DMS53 treated with DMSO at 0.1 percent for 48 hours (cell line): ENCODE measurements at regions not wholly inside any gene's neighbourhood (a gene's known extent, or its start where the extent isn't known, plus 50 kb on each side); places are given as distances from the start of the nearest gene placed in this dataset.
"Not testable (repeated sequence)": the region's sequence is repeated elsewhere in the genome, so short reads cannot be mapped to it uniquely, and the experiment has no call there.

Source experiments
- DNase-seq: peaks from one replicate; lab custom pipeline; 2025; ENCODE audit not compliant: unreplicated experiment; lab: John Stamatoyannopoulos, UW

DNA sequence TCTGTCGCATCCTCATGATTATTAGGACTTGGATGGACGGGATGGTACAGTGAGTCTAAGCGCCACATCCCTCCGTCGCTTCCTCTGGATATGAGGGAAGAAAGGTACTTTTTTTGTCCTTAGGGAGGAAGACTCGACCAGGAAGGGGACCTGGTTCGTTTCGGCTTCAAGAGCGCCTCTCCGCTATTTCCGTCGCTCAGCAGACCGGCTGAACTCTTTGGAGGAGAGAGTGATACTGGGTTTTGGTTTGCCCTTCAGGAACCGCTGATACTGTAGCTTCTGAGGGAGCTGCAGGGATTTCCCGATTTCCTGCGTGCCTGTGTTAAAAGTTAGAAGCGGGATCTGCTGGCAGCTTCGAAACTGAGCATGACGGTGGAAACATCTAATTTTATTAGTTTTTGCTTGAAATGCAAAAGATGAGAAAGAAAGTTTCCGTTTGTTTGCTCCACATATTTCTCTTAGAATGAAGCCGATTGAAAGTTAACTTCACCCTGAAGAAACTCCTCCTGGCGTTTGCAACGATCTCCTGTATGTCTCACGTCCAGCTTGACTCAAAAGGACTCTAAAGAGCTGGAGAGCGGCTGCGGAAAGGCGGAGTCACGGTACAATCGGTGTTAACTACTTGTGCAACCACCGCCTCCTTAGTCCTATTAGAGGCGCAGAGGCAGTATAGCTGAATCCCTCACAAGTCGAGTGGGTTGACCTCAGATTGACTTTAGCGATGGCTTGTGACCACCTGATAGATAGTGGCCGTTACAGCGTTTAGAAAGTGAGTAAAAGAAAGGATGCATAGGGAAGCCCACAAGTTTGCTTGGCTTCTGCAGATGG, 129.4 kb downstream of the TRIM27 start:
- DNase-seq, result no peak

DNA sequence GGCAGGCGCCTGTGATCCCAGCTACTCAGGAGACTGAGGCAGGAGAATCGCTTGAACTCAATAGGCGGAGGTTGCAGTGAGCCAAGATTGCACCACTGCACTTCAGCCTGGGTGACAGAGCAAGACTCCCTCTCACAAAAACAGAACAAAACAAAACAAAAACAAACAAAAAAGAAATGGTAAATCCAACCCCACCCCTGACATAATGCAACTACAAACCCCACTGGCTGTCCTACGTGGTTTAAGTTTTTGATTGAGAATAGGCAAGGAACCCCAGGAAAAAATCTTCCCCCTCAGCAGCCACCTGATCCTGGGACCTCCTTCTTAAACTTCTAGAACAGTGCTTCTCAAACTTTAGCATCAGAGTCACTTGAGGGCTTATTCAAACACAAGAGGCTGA, 123.1 kb downstream of the TRIM27 start:
- not testable (repeated sequence) for DNase-seq

DNA sequence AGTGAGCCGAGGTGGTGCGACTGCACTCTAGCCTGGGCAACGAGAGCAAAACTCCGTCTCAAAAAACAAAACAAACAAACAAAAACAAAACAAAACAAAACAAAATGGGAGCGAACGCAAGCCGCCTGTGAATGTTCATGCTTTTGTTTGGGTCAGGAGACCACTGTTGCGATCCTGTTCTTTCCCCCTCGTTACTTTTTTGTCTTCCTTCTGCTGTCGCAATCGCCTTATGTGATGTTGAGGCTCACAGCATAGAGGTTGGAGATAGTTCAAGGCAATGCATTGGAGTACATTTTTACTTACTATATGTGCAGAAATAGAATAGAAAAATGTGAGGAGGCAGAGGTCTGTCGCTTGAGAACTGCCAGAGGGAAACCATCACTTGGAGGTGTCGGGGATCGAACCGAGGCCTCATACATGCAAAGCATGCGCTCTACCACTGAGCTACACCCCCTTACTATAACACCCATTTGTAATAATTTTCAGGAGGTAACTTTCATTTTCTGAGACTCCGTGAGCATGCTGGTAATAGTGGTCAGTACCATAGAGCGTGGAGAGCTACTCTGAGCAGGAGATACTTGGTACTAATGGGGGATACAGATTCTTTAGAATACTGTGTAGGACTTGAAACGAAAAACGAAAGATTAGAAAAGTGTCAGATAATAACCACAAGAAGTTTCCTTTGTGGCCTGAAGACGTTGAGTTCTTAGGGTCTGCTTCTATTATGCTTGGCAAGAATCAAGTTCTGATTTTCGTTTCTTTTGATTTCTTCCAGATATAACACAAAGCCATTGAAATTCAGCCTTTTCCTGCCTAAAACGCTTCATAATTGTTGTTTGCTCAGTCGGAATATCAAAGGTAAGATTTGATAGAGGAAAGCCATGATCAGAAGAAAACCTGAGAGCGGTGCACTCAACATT, 121.1 kb downstream of the TRIM27 start:
- no peak for DNase-seq

DNA sequence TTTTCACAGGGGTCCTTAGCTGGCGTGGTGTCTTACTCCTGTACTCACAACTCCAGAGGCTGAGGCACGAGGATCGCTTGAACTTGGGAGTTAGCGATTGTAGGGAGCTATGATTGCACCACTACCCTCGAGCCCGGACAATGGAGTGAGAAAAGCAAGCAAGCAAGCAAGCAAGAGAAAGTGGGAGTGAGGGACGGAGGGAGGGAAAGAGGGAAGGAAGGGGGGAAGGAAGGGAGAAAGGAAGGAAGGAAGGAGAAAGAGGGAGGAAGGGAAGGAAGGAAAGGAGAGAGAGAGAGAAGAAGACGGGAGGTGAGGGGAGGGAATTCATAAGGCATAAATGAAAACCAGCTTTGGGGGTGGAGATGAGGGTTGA, 120.5 kb downstream of the TRIM27 start:
- no peak for DNase-seq

DNA sequence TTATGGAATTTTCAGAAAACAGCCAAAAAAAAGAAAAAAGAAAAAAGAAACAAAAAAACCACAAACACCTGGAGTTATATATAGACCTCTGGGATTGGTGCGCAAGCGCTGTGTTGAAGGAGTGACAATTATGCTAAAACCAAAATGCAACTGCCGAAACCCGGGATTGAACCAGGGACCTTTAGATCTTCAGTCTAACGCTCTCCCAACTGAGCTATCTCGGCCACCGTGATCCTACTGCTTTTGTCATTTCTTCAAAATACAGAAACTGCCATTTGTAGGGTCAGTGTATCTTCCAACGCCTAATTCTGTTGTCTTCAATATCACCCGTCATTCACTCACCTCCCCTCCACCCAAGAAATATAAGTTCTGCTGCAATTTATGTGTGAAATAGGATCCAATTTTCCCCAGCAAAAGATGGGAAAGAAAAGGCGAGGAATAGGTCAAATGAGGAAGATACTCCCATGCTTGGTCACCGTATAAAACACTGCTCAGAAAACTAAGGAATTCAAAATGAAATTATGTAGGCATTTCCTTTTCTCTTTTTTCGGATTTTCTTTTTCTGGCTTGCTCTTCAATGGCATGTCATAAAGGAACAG, 116.0 kb downstream of the TRIM27 start:
- DNase-seq, result no peak

DNA sequence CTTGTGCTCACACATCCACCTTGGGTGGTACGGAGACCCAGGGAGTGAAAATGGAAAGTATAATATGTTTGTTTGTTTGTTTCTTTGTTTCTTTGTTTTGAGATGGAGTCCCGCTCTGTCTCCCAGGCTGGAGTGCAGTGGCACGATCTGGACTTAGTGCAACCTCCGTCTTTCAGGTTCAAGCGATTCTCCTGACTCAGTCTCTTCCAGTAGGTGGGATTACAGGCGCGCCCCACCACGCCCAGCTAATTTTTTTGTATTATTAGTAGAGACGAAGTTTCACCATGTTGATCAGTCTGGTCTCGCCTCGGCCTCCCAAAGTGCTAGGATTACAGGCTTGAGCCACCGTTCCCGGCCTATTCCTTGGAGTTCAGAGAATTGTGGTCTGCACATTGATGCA, 115.4 kb downstream of the TRIM27 start:
- no peak for DNase-seq

DNA sequence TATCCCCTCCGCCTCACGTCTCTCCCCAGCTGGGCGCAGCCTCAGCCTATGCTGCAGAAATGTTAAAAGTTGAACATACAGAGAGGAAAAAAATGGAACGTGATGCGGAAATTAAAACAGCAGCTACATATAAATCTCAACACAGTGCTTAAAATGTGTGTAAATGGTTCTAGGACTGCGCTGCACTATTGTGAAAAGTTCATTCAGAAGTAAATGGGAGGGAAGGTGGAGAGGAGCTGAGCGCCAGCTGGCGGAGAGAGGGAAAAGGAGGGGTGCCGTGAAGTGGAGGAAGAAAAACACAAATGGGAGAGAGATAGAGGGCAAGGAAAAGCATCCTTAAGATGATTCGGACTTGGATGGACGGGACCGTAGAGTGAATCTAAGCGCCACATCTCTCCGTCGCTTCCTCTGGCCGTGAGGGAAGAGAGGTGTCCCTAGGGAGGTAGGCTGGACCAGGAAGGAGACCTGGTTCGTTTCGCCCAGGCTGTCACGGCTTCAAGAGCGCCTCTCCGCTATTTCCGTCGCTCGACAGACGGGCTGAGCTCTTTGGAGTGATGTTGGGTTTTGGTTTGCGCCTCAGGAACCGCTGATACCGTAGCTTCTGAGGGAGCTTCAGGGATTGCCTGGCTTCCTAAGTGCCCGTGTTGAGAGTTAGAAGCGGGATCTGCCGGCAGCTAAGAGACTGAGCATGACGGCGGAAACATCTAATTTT, 113.7 kb downstream of the TRIM27 start:
- no peak for DNase-seq

DNA sequence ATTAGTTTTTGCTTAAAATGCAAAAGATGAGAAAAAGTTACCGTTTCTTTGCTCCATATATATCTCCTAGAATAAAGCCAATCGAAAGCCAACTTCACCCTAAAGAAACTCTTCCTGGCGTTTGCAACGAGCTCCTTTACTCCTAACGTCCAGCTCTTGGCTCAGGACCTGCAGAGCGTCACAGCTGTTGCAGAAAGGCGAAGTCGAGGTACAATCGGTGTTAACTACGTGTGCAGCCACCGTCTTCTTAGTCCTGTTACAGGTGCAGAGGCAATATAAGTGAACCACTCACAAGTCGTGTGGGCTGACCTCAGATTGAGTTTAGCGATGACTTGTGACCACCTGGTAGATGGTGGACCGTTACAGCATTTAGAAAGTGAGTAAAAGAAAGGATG, 113.1 kb downstream of the TRIM27 start:
- DNase-seq, result no peak

DNA sequence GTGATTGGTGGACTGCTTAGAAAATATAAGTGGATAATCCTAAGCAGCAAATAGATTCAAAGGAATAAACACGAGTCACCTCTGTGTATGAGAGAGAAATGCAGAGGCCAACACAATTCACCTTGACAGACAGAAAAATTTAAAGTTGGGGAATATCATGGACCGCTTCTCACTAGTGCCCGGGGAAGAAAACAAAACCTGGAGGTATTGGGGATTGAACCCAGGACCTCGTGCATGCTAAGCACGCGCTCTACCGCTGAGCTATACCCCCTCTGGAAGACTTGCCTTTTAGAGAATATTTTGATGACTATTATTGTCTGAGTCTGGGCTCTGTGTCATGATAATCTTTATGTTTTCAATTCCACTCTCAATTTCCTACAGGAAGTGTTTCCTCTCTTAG, 111.9 kb downstream of the TRIM27 start:
- no peak for DNase-seq

DNA sequence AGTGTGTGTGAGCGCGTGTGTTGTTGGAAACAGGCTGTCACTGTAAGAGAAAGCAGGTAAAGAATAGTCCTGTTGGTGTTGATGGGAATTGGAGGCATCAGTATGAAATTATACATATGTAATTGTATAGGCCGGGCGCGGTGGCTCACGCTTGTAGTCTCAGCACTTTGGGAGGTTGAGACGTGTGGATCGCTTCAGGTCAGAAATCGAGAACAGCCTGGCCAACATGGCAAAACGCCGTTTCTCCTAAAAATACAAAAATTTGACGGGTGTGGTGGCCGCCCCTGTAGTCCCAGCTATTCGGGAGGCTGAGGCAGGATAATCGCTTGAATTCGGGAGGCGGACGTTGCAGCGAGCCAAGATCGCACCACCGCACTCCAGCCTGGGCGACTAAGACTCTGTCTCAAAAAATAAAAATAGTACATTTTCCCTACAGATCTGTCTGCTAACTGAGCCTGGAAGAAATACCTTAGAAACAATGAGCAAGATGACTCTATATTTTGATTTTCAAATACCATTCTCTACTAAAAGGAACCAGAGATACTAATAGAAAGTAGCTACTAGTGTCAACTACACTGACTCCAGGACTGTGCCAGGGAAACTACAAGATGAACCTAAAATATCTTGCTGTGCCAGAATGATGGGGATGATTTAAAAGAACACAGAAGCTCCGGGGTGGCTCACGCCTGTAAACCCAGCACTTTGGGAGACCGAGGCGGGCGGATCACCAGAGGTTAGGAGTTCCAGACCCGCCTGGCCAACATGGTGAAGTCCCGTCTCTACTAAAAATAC, 110.8 kb downstream of the TRIM27 start:
- DNase-seq, result no peak

DNA sequence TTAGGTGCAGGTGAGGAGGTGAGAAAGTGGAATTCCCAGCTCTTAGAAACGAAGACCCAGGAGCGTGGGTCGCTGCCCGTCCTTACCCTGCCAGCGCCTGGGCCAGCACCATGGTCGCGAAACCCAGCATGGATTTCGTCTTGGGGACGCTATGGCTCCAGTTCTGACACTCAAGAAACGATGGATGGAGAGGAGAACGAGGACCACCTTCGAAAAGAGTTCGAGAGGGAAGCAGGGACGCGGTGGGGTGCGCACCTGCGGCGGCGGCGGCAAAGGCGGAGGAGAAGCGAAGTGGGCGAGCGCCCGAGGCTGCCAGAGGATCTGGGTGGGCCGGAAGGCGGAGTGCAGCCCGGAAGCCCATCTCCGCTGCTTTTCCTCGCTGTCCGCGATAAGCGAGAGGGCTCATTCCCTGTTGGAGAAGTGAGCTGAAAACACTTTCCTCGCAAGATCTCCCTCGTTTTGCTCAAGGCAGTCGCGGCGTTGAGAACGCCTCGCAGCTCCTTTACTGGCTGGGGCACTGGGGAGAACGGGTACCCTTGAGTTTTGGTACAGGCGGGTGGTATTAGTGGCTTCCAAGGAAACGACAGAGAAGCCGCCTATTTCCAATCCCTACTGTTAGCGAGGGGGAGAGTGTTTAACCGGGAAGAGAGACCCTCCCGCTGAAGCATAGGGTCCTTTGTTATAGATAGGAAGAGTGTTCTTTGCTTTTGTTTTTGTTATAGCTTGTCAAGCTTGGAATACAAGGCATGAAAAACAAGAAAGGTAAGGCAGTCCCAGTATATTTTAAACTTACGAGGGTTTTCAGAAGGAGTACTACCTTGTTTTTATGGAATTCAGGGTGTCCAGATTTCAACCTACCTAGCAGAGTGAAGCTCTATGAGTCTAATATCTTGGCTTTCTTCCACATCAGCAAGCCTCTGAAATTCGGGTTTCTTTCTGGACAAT, 109.5 kb downstream of the TRIM27 start:
- no peak for DNase-seq

DNA sequence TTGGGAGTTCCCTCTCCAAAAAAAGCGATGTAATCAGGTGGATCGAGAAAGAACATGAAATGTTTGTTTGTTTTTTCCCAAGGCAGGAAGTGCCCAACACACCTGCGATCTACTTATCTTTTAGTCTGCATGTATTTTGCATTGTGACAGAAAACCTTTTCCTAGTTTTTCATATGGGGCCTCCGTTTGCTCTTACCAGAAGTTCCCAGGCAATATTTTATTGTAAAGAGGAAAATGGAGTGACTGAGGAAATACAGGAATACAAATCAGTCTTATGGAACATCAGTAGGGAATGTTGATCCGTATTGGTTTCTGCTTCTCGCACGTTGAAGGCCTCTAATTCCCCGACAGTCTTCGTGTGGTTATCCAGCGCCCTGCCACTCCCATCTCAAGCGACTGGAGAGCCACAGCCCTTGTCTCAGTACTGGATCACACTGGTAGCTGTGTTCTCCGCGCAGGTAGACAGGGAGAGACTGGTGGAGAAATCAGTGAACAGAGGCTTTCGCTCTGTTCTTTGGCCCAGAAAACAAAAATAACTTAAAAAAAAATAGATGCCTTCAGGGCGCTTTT, 107.4 kb downstream of the TRIM27 start:
- DNase-seq, result no peak

DNA sequence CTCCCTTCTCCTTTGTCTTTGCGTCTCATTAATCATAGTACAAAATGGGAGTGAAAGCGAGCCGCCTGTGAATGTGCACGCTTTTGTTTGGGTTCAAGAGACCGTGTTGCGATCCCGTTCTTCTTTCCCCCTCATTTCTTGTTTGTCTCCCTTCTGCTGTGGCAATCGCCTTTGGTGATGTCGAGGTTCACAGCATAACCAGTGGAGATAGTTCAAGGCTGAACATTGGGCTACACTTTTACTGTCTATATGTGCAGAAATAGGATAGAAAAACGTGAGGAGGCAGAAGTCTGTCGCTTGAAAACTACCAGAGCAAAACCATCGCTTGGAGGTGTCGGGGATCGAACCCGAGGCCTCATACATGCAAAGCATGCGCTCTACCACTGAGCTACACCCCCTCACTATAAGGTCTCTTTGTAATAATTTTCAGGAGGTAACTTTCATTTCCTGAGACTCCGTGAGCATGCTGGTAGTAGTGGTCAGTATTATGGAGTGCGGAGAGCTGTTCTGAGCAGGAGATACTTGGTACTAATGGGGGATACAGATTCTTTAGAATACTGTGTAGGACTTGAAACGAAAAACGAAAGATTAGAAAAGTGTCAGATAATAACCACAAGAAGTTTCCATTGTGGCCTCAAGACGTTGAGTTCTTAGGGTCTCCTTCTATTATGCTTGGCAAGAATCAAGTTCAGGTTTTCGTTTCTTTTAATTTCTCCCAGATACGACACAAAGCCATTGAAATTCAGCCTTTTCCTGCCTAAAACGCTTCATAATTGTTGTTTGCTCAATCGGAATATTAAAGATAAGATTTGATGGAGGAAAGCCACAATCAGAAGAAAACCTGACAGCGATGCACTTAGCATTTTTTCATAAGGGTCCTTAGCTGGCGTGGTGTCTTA, 106.6 kb downstream of the TRIM27 start:
- DNase-seq, result no peak

DNA sequence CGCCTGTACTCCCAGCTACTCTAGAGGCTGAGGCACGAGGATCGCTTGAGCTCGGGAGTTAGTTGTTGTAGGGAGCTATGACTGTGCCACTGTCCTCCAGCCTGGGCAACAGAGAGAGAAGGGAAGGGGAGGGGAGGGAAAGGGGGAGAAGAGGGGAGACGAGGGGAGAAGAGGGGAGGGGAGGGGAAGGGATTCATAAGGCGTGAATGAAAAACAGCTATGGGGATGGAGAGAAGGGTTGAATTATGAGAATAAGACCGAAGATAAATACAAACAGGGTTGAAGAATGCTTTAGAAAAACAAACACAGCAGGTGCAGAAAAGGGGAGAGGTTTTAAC, 106.0 kb downstream of the TRIM27 start:
- no peak for DNase-seq

DNA sequence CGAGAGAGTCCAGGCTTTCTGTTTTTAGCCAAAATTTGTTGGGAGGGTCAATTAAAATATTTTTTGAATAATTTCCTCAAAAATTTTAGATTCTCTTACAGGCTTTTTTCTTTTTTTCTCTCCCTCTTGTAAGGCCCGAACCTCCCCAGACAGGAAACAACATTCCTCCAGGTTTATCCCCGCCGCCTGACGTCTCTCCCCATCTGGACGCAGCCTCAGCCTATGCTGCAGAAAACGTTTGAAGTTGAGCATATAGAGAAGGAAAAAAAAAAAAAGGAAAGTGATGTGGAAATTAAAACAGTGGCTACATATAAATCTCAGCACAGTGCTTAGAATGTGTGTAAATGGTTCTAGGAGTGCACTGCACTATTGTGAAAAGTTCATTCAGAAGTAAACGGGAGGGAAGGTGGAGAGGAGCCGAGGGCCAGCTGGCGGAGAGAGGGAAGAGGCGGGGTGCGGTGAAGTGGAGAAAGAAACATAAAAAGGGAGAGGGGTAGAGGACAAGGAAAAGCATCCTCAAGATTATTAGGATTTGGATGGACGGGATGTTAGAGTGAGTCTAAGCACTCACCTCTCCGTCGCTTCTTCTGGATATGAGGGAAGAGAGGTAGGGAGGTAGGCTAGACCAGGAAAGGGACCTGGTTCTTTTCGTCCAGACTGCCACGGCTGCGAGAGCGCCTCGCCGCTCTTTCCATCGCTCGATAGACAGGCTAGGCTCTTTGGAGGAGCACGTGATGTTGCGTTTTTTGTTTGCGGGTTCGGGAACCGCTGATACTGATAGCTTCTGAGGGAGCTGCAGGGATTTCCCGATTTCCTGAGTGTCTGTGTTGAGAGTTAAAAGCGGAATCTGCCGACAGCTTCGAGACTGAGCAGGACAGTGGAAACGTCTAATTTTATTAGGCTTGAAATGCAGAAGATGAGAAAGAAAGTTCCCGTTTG, 98.7 kb downstream of the TRIM27 start:
- DNase-seq, result no peak

DNA sequence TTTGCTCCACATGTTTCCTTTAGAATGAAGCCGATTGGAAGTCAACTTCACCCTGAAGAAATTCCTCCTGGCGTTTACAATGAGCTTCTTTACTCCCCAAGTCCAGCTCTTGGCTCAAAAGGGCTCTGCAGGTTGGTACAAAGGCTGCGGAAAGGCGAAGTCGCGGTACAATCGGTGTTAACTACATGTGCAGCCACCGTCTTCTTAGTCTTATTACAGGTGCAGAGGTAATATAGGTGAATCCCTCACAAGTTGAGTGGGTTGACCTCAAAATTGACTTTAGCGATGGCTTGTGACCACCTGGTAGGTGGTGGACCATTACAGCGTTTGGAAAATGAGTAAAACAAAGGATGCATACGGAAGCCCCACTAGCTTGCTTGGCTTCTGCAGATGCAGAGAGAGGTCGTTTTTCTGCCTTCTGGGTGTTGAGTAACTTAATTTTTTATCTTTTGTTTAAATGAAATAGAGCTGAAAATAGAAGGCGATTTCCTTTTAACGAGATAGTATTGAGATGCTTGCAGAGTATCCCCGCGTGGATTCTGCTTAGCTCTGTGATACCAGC, 98.0 kb downstream of the TRIM27 start:
- no peak for DNase-seq

DNA sequence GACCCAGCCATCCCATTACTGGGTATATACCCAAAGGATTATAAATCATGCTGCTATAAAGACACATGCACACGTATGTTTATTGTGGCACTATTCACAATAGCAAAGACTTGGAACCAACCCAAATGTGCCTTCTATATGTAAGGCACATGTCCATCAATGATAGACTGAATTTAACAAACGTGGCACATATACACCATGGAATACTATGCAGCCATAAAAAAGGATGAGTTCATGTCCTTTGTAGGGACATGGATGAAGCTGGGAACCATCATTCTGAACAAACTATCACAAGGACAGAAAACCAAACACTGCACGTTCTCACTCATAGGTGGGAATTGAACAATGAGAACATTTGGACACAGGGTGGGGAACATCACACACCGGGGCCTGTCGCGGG, 92.1 kb downstream of the TRIM27 start:
- DNase-seq, result not testable (repeated sequence)
